HCT116 (cell line): ENCODE measurements at regions not wholly inside any gene's neighbourhood (a gene's known extent, or its start where the extent isn't known, plus 50 kb on each side); places are given as distances from the start of the nearest gene placed in this dataset.
A peak's percentile ranks its signal among the peaks of the same experiment; 100 is the strongest.

Experiments used
- ATAC-seq: fragments of 200-7000 bp; cut with Tn5 transposase; 2 replicates; pipeline ENCODE4 v1.9.1; 2020; ENCODE audit warnings: mild to moderate bottlenecking, moderate library complexity
- BruUV-seq: library from RNA; stranded (reverse); fragments of 400-500 nt; replicated peaks from 2 replicates; lab custom pipeline; 2021; lab: Mats Ljungman, UMichigan
- CTCF ChIA-PET: fragments of 300-600 bp; sonication (Branson Sonifier 250); formaldehyde crosslinking; loops from one replicate; lab custom pipeline; 2021; ENCODE audit warnings: antibody characterized with exemption; lab: Charles Lee
- POLR2A ChIA-PET: fragments of 300-600, 350-600 bp; sonication (Branson Sonifier 250); formaldehyde crosslinking; loops from one replicate; lab custom pipeline; 2021; ENCODE audit warnings: antibody characterized with exemption; lab: Charles Lee
- RAD21 ChIA-PET, 2 experiments: fragments of 300-600 bp; sonication (Branson Sonifier 250); formaldehyde crosslinking; loops; one replicate each; lab custom pipeline; 2023; ENCODE audit warnings: low total read pairs in 2 of 2; ENCODE audit not compliant: uncharacterized antibody in 2 of 2, unreplicated experiment in 2 of 2, low non-redundant PET in 1 of 2; lab: Charles Lee
- DNase-seq: peaks from one replicate; pipeline ENCODE4 v3.0.0-alpha.2; 2010; ENCODE audit warnings: low read depth, low spot score
- H2AFZ ChIP-seq: fragments of 200-600 bp; shearing (Covaris generic), sonication (generic); 2 replicates; pipeline ENCODE4 v1.6.1; 2017; ENCODE audit warnings: low read depth, mixed run types, mixed read lengths, antibody characterized with exemption, low read length; ENCODE audit not compliant: poor library complexity, severe bottlenecking
- H3K27ac ChIP-seq: 2 replicates; pipeline ENCODE4 v1.5.1; 2012; ENCODE audit warnings: low read depth, low read length
- H3K27me3 ChIP-seq: fragments of 200-600 bp; sonication (generic); 2 replicates; pipeline ENCODE4 v1.6.1; 2016; ENCODE audit warnings: mixed run types, low read length, mixed read lengths; ENCODE audit not compliant: insufficient read depth
- H3K36me3 ChIP-seq, 2 experiments: fragments of 200-500 bp in 1 of 2; fragments of 200-600 bp in 1 of 2; sonication (Bioruptor generic) in 1 of 2; sonication (generic) in 1 of 2; 2 replicates each; pipeline versions ENCODE4 v1.5.1 to v1.6.1; 2014 to 2016; ENCODE audit warnings: low read length in 2 of 2, inconsistent platforms in 1 of 2, mixed read lengths in 1 of 2, mixed run types in 1 of 2; ENCODE audit not compliant: insufficient read depth in 2 of 2, control insufficient read depth in 1 of 2
- H3K4me1 ChIP-seq, 2 experiments: fragments of 200-600 bp in 1 of 2; sonication (generic) in 1 of 2; 2 replicates each; pipeline versions ENCODE4 v1.5.1 to v1.6.1; 2012 to 2017; ENCODE audit warnings: low read length in 2 of 2, inconsistent platforms in 1 of 2, mild to moderate bottlenecking in 1 of 2, mixed read lengths in 1 of 2, mixed run types in 1 of 2, moderate library complexity in 1 of 2; ENCODE audit not compliant: insufficient read depth in 2 of 2, control insufficient read depth in 1 of 2
- H3K4me2 ChIP-seq: fragments of 200-600 bp; sonication (generic); 2 replicates; pipeline ENCODE4 v1.6.1; 2017; ENCODE audit warnings: mixed run types, low read length, mixed read lengths
- H3K4me3 ChIP-seq, 2 experiments: fragments of 200-600 bp in 1 of 2; sonication (generic) in 1 of 2; replicated peaks in 1 of 2; 2 replicates each; pipeline ENCODE4 v1.5.1; 2011 to 2016; ENCODE audit warnings: low read length in 2 of 2, control low read depth in 1 of 2, low read depth in 1 of 2, mild to moderate bottlenecking in 1 of 2, mixed read lengths in 1 of 2, mixed run types in 1 of 2
- H3K79me2 ChIP-seq: fragments of 200-600 bp; sonication (generic); 2 replicates; pipeline ENCODE4 v1.6.1; 2017; ENCODE audit warnings: mild to moderate bottlenecking, mixed run types, low read length, moderate library complexity, mixed read lengths; ENCODE audit not compliant: insufficient read depth
- H3K9ac ChIP-seq: fragments of 200-600 bp; sonication (generic); 2 replicates; pipeline ENCODE4 v1.6.1; 2016; ENCODE audit warnings: low read length, mixed read lengths
- H3K9me2 ChIP-seq: fragments of 200-600 bp; sonication (generic), shearing (Covaris generic); 2 replicates; pipeline ENCODE4 v1.6.1; 2017; ENCODE audit warnings: mixed run types, mild to moderate bottlenecking, moderate library complexity; ENCODE audit not compliant: insufficient read depth
- H3K9me3 ChIP-seq, 2 experiments: fragments of 200-500 bp in 1 of 2; fragments of 200-600 bp in 1 of 2; sonication (Bioruptor generic) in 1 of 2; sonication (generic) in 1 of 2; 2 replicates each; pipeline ENCODE4 v1.6.1; 2014 to 2017; ENCODE audit warnings: low read length in 2 of 2, mixed read lengths in 2 of 2, inconsistent platforms in 1 of 2, low read depth in 1 of 2, mild to moderate bottlenecking in 1 of 2, mixed run types in 1 of 2, moderate library complexity in 1 of 2; ENCODE audit not compliant: control insufficient read depth in 1 of 2, insufficient read depth in 1 of 2
- H4K20me1 ChIP-seq: fragments of 200-600 bp; sonication (generic), shearing (Covaris generic); 2 replicates; pipeline ENCODE4 v1.6.1; 2017; ENCODE audit warnings: mixed run types, mild to moderate bottlenecking, moderate library complexity; ENCODE audit not compliant: insufficient read depth
- CBX3 ChIP-seq: IDR thresholded peaks from 2 replicates; pipeline ENCODE4 v1.6.1; 2012; ENCODE audit warnings: low read depth
- CEBPB ChIP-seq: IDR thresholded peaks from 2 replicates; pipeline ENCODE4 v1.6.1; 2012; ENCODE audit warnings: low read depth
- EGR1 ChIP-seq: IDR thresholded peaks from 2 replicates; pipeline ENCODE4 v1.6.1; 2012; ENCODE audit warnings: low read depth
- ELF1 ChIP-seq: IDR thresholded peaks from 2 replicates; pipeline ENCODE4 v1.6.1; 2012; ENCODE audit warnings: low read depth, borderline replicate concordance
- EZH2 ChIP-seq: fragments of 200-600 bp; sonication (generic); IDR thresholded peaks from 2 replicates; pipeline ENCODE4 v1.6.1; 2017; ENCODE audit warnings: antibody characterized with exemption, mixed run types
- EZH2phosphoT487 ChIP-seq: fragments of 200-600 bp; IDR thresholded peaks from 2 replicates; pipeline ENCODE4 v1.6.1; 2018; ENCODE audit warnings: antibody characterized with exemption, borderline replicate concordance
- FOSL1 ChIP-seq: IDR thresholded peaks from 2 replicates; pipeline ENCODE4 v1.6.1; 2012; ENCODE audit warnings: low read depth
- JUND ChIP-seq: IDR thresholded peaks from 2 replicates; pipeline ENCODE4 v1.6.1; 2012
- MAX ChIP-seq: IDR thresholded peaks from 2 replicates; pipeline ENCODE4 v1.6.1; 2012
- POLR2AphosphoS5 ChIP-seq: IDR thresholded peaks from 2 replicates; pipeline ENCODE4 v1.6.1; 2011; ENCODE audit warnings: mild to moderate bottlenecking, low read depth, low read length, moderate library complexity
- SP1 ChIP-seq: IDR thresholded peaks from 2 replicates; pipeline ENCODE4 v1.6.1; 2012; ENCODE audit warnings: low read depth
- SRF ChIP-seq: IDR thresholded peaks from 2 replicates; pipeline ENCODE4 v1.6.1; 2012; ENCODE audit warnings: low read depth
- ZNF274 ChIP-seq: fragments of 200-500 bp; sonication (Bioruptor generic); IDR thresholded peaks from 2 replicates; pipeline ENCODE4 v1.6.1; 2014; ENCODE audit warnings: mild to moderate bottlenecking, low read depth, low read length, inconsistent platforms
- intact Hi-C: fragments of 100-400 bp; cut with micrococcal nuclease; formaldehyde crosslinking; loops from 2 replicates; pipeline ENCODE4 v1.10.0; 2022
- TF ChIP-seq, protein P1 (sequence below): IDR thresholded peaks from 2 replicates; pipeline ENCODE4 v1.6.1; 2011; ENCODE audit warnings: mild to moderate bottlenecking, low read length, moderate library complexity; ENCODE audit not compliant: insufficient replicate concordance; ENCODE audit errors: extremely low read depth
- TF ChIP-seq, protein P2 (sequence below): IDR thresholded peaks from 2 replicates; pipeline ENCODE4 v1.6.1; 2012

GRCh38 chr12:78767264-78767981 lies 97.2 kb upstream of the SYT1 start (continued):
- no peak for TF ChIP-seq POLR2AphosphoS5
- no peak for TF ChIP-seq FOSL1
- TF ChIP-seq EZH2 = no peak
- TF ChIP-seq JUND = no peak
- no peak for TF ChIP-seq ELF1
- TF ChIP-seq CEBPB = no peak
- TF ChIP-seq ZNF274 = no peak
- TF ChIP-seq EZH2phosphoT487 = no peak
- TF ChIP-seq EGR1 = no peak
- no peak for TF ChIP-seq SP1
- TF ChIP-seq MAX = no peak
- TF ChIP-seq, protein P1, sequence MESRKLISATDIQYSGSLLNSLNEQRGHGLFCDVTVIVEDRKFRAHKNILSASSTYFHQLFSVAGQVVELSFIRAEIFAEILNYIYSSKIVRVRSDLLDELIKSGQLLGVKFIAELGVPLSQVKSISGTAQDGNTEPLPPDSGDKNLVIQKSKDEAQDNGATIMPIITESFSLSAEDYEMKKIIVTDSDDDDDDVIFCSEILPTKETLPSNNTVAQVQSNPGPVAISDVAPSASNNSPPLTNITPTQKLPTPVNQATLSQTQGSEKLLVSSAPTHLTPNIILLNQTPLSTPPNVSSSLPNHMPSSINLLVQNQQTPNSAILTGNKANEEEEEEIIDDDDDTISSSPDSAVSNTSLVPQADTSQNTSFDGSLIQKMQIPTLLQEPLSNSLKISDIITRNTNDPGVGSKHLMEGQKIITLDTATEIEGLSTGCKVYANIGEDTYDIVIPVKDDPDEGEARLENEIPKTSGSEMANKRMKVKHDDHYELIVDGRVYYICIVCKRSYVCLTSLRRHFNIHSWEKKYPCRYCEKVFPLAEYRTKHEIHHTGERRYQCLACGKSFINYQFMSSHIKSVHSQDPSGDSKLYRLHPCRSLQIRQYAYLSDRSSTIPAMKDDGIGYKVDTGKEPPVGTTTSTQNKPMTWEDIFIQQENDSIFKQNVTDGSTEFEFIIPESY = no peak
- TF ChIP-seq CBX3 = no peak

DNA sequence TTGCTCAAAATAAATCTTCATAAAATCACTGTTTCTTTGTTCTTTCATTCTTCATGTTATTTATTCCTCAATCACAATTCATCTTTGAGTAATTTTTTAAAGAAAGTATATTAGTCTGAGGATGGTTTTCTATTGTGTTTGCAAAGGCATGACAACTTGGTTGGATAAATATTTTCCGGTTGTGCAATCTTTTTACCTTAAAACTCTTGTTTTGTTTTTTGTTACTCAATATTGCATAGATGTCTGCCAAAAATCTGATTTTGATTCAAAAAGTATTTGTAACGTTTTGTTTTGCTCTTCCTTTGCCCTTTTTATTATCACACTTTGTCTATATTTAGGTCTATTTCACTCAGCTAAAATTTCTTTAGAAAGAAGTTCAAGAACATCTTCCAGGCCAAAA lies 86.2 kb upstream of the SYT1 start:
- ChIA-PET CTCF (no interaction called here), RAD21 (no interaction called here), POLR2A (no interaction called here)
- Histone ChIP-seq H3K36me3 (no peaks in the 10 kb centered on the region), H3K9me2 (no peaks in the 10 kb centered on the region), H3K4me1 (no peaks in the 10 kb centered on the region), H3K9ac (no peak overlapping the region), H3K27me3 (no peaks in the 10 kb centered on the region), H2AFZ (peak overlapping the region; percentile 60), H3K9me3 (no peaks in the 10 kb centered on the region), H3K27ac (no peak overlapping the region), H3K4me2 (no peak overlapping the region), H3K4me3 (no peak overlapping the region), H4K20me1 (no peaks in the 10 kb centered on the region), H3K79me2 (no peaks in the 10 kb centered on the region)
- no TSS peak for BruUV-seq
- no peak for DNase-seq
- intact Hi-C loops = no loop called here
- no peak for TF ChIP-seq FOSL1
- TF ChIP-seq MAX = no peak
- TF ChIP-seq, protein P2, sequence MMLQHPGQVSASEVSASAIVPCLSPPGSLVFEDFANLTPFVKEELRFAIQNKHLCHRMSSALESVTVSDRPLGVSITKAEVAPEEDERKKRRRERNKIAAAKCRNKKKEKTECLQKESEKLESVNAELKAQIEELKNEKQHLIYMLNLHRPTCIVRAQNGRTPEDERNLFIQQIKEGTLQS = no peak
- no peak for TF ChIP-seq SRF
- no peak for ATAC-seq
